ENCODE measurements at regions not wholly inside any gene's neighbourhood (a gene's known extent, or its start where the extent isn't known, plus 50 kb on each side); places are given as distances from the start of the nearest gene placed in this dataset.
A peak's percentile ranks its signal among the peaks of the same experiment; 100 is the strongest.

GRCh38 chr15:47139965-47140364 lies 577.3 kb upstream of the SEMA6D start:
- Histone ChIP-seq H3K36me3 (ENCODE audit: insufficient read depth, low read length) (no peaks in the 10 kb centered on the region), H3K27me3 (ENCODE audit: insufficient read depth, low read length) (no peaks in the 10 kb centered on the region), H3K4me1 (ENCODE audit: insufficient read depth, low read length) (no peaks in the 10 kb centered on the region), H3K27ac (ENCODE audit: low read depth, low read length) (no peak overlapping the region), H3K9me3 (ENCODE audit: control insufficient read depth in 1 of 2, low read length in 2 of 2) (no peaks in the 10 kb centered on the region), H3K4me3 (ENCODE audit: low read length in 2 of 2) (no peak overlapping the region)
- Mint-ChIP-seq H3K27ac (no peak overlapping the region), H3K36me3 (no peaks in the 10 kb centered on the region), H3K4me3 (no peak overlapping the region), H3K4me1 (no peaks in the 10 kb centered on the region), H3K9me3 (peaks cover 0 to 21% (median 6%) of the 10 kb centered on the region in 8 donors), H3K27me3 (no peaks in the 10 kb centered on the region)
- CTCF ChIA-PET (ENCODE audit: partially characterized antibody): no interaction called here
- intact Hi-C loops (cut with micrococcal nuclease): no loop called here
- POLR2A ChIA-PET (ENCODE audit: partially characterized antibody): no interaction called here
- DNase-seq: no peak

DNA sequence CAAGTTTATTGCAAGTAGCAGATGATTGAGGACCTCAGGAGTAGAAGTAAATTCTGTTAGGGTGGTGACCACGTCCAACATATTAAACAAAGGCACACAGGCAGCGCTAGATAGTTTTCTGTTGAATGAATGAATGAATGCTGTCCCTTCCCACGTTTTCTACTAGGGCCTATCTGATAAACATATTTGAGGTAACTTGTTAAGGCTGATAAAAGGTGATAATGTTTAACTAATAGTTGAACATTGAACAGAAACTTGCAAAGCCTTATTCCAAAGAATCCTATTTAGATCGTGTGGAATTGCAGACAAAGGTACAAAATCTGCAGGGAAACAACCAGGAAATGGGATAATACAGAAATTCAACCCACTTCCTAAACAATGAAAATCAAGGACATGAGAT lies 559.5 kb upstream of the SEMA6D start:
- Histone ChIP-seq H3K4me1 (ENCODE audit: insufficient read depth, low read length) (no peaks in the 10 kb centered on the region), H3K27me3 (ENCODE audit: insufficient read depth, low read length) (no peaks in the 10 kb centered on the region), H3K36me3 (ENCODE audit: insufficient read depth, low read length) (no peaks in the 10 kb centered on the region), H3K9me3 (ENCODE audit: control insufficient read depth in 1 of 2, low read length in 2 of 2) (no peaks in the 10 kb centered on the region), H3K4me3 (ENCODE audit: low read length in 2 of 2) (no peak overlapping the region), H3K27ac (ENCODE audit: low read depth, low read length) (no peak overlapping the region)
- DNase-seq: no peak
- Mint-ChIP-seq H3K9me3 (peaks cover 0 to 12% (median 5%) of the 10 kb centered on the region in 8 donors), H3K27me3 (no peaks in the 10 kb centered on the region), H3K4me1 (no peaks in the 10 kb centered on the region), H3K27ac (no peak overlapping the region), H3K4me3 (no peak overlapping the region), H3K36me3 (no peaks in the 10 kb centered on the region)
- intact Hi-C loops (cut with micrococcal nuclease): no loop called here
- CTCF ChIA-PET (ENCODE audit: partially characterized antibody): no interaction called here
- POLR2A ChIA-PET (ENCODE audit: partially characterized antibody): no interaction called here

GRCh38 chr15:47158573-47158972 lies 558.7 kb upstream of the SEMA6D start:
- no peak overlapping the region for H3K27ac Mint-ChIP-seq
- H3K4me3 ChIP-seq (ENCODE audit: low read length in 2 of 2): no peak overlapping the region
- H3K27me3 Mint-ChIP-seq: no peaks in the 10 kb centered on the region
- H3K9me3 Mint-ChIP-seq: peaks cover 0 to 12% (median 6%) of the 10 kb centered on the region in 8 donors
- H3K4me3 Mint-ChIP-seq: no peak overlapping the region
- H3K4me1 Mint-ChIP-seq: no peaks in the 10 kb centered on the region
- no peak for DNase-seq
- ChIA-PET CTCF (ENCODE audit: partially characterized antibody) (no interaction called here), POLR2A (ENCODE audit: partially characterized antibody) (no interaction called here)
- intact Hi-C loops (cut with micrococcal nuclease): no loop called here
- H3K27ac ChIP-seq (ENCODE audit: low read depth, low read length): no peak overlapping the region
- H3K9me3 ChIP-seq (ENCODE audit: control insufficient read depth in 1 of 2, low read length in 2 of 2): no peaks in the 10 kb centered on the region
- no peaks in the 10 kb centered on the region for H3K4me1 ChIP-seq (ENCODE audit: insufficient read depth, low read length)
- H3K36me3 ChIP-seq (ENCODE audit: insufficient read depth, low read length): no peaks in the 10 kb centered on the region
- no peaks in the 10 kb centered on the region for H3K27me3 ChIP-seq (ENCODE audit: insufficient read depth, low read length)
- no peaks in the 10 kb centered on the region for H3K36me3 Mint-ChIP-seq

DNA sequence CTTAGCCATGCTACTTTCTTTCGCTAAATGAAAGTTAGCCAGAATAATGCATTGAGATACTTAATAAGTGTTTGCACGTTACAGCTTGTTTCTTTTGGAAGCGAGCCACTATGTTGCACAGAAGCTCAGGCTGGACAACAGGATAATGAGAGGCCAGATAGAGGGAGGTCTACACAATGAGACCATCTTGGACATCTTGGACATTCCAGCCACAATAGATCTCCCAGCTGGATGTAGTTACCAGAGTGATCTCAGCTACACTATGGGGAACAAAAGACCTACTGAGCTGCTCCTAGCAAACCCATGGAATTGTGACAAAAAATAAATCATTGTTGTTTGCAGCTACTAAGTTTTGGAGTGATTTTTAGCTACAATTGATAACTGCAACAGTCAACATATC lies 540.1 kb upstream of the SEMA6D start:
- H3K4me3 Mint-ChIP-seq: no peak overlapping the region
- peaks cover 0 to 3% of the 10 kb centered on the region in 2 donors for H3K27me3 Mint-ChIP-seq
- ChIA-PET CTCF (ENCODE audit: partially characterized antibody) (no interaction called here), POLR2A (ENCODE audit: partially characterized antibody) (no interaction called here)
- no peaks in the 10 kb centered on the region for H3K27me3 ChIP-seq (ENCODE audit: insufficient read depth, low read length)
- no peaks in the 10 kb centered on the region for H3K4me1 Mint-ChIP-seq
- no peak overlapping the region for H3K27ac ChIP-seq (ENCODE audit: low read depth, low read length)
- H3K4me1 ChIP-seq (ENCODE audit: insufficient read depth, low read length): no peaks in the 10 kb centered on the region
- H3K27ac Mint-ChIP-seq: no peak overlapping the region
- H3K36me3 Mint-ChIP-seq: no peaks in the 10 kb centered on the region
- DNase-seq: no peak
- H3K9me3 Mint-ChIP-seq: peaks cover 0 to 15% (median 5%) of the 10 kb centered on the region in 8 donors
- H3K36me3 ChIP-seq (ENCODE audit: insufficient read depth, low read length): no peaks in the 10 kb centered on the region
- H3K4me3 ChIP-seq (ENCODE audit: low read length in 2 of 2): no peak overlapping the region
- H3K9me3 ChIP-seq (ENCODE audit: control insufficient read depth in 1 of 2, low read length in 2 of 2): no peaks in the 10 kb centered on the region
- intact Hi-C loops (cut with micrococcal nuclease): no loop called here

- peaks cover 14 to 17% of the 10 kb centered on the region in 2 donors for H3K27me3 Mint-ChIP-seq
- H3K27ac ChIP-seq (ENCODE audit: low read depth, low read length): no peak overlapping the region
- no peaks in the 10 kb centered on the region for H3K27me3 ChIP-seq (ENCODE audit: insufficient read depth, low read length)
- no peak overlapping the region for H3K4me3 ChIP-seq (ENCODE audit: low read length in 2 of 2)
- H3K4me1 Mint-ChIP-seq: peaks cover 2 to 10% (median 9%) of the 10 kb centered on the region in 4 donors
- H3K27ac Mint-ChIP-seq: no peak overlapping the region
- H3K4me3 Mint-ChIP-seq: no peak overlapping the region
- H3K4me1 ChIP-seq (ENCODE audit: insufficient read depth, low read length): no peaks in the 10 kb centered on the region
- DNase-seq: no peak
- H3K36me3 Mint-ChIP-seq: no peaks in the 10 kb centered on the region
- no peaks in the 10 kb centered on the region for H3K36me3 ChIP-seq (ENCODE audit: insufficient read depth, low read length)
- H3K9me3 ChIP-seq (ENCODE audit: control insufficient read depth in 1 of 2, low read length in 2 of 2): no peaks in the 10 kb centered on the region
- H3K9me3 Mint-ChIP-seq: peaks cover 0 to 19% (median 7%) of the 10 kb centered on the region in 8 donors
- ChIA-PET POLR2A (ENCODE audit: partially characterized antibody) (no interaction called here), CTCF (ENCODE audit: partially characterized antibody) (no interaction called here)
- intact Hi-C loops (cut with micrococcal nuclease): no loop called here
These were observed 537.3 kb upstream of the SEMA6D start for GRCh38 chr15:47179988-47180387.

DNA sequence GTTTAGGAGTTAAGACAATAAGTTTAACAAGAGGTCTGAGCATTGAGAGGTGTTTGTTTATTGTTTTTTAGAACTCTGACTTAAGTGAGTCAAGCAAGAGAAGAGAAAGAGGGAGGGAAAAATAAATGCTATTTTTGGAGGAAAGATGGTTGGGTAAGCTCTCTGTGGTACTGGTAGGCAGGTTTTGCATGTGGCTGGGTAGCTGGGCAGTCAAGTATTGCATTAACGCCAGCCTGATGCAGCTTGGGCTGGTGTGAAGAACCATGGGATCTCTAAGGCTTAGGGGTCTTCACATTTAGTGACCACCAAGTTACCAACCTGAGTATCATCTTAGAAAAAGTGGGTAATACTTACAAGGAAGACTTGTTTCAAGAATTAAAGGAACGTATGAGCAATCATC lies 534.5 kb upstream of the SEMA6D start:
- no peaks in the 10 kb centered on the region for H3K27me3 ChIP-seq (ENCODE audit: insufficient read depth, low read length)
- Mint-ChIP-seq H3K27me3 (peaks cover 19 to 23% of the 10 kb centered on the region in 2 donors), H3K4me3 (peak overlapping the region in 2 of 8 donors; percentile 11 to 39), H3K27ac (no peak overlapping the region), H3K4me1 (peaks cover 2 to 14% (median 11%) of the 10 kb centered on the region in 4 donors), H3K36me3 (no peaks in the 10 kb centered on the region), H3K9me3 (peaks cover 0 to 9% (median 6%) of the 10 kb centered on the region in 8 donors)
- intact Hi-C loops (cut with micrococcal nuclease): no loop called here
- H3K36me3 ChIP-seq (ENCODE audit: insufficient read depth, low read length): no peaks in the 10 kb centered on the region
- no peak overlapping the region for H3K27ac ChIP-seq (ENCODE audit: low read depth, low read length)
- H3K9me3 ChIP-seq (ENCODE audit: control insufficient read depth in 1 of 2, low read length in 2 of 2): no peaks in the 10 kb centered on the region
- no peak for DNase-seq
- H3K4me1 ChIP-seq (ENCODE audit: insufficient read depth, low read length): no peaks in the 10 kb centered on the region
- CTCF ChIA-PET (ENCODE audit: partially characterized antibody): no interaction called here
- H3K4me3 ChIP-seq (ENCODE audit: low read length in 2 of 2): no peak overlapping the region
- POLR2A ChIA-PET (ENCODE audit: partially characterized antibody): no interaction called here

DNA sequence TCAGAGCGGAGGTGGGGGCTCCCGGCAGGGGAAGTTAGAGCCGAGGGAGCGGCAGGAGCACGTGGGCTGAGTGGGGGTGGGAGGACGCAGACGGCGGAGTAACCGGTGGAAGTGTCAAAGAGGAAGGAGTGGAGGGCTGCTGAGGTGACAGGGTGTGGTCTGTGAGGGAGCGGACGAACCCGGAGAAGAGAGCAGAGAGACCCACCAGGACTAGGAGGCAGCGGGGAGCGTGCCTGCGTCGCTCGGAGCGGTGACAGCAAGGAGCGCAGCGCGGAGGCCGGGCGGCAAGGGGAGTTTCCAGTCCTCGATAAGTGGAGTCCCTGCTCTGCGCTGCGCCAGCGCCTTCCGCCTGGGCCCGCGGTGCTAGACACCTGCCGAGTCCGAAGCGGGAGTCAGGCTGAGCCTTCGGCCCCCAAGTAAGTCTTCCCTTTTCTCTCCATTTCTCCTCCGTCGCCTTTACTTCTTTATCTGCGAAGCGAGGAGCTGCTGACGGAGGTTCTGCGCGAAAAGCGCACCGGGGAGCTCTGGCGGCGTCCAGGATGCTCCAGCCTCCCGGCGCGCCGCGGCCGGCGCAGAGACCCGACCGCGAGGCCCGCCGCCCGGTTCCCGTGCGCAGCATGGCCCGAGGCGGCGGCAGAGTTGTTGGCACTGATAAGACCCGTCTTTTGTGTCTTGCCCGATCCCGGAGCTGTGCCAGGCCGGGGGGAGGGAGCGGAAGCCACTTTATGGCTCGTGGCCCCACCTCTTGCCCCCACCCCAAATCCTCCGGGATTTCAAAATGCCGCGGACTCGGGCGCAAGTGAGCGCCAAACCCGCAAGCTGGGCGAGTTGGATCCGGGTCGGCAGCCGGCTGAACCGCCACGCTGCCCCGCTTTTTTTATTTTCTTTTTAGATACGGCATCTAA lies 533.0 kb upstream of the SEMA6D start:
- Mint-ChIP-seq H3K4me3 (peak overlapping the region in 7 of 8 donors; percentile 10 to 72 (median 41)), H3K4me1 (peaks cover 2 to 14% (median 11%) of the 10 kb centered on the region in 4 donors), H3K36me3 (no peaks in the 10 kb centered on the region), H3K27ac (no peak overlapping the region), H3K27me3 (peaks cover 21 to 22% of the 10 kb centered on the region in 2 donors), H3K9me3 (peaks cover 0 to 8% (median 5%) of the 10 kb centered on the region in 8 donors)
- Histone ChIP-seq H3K36me3 (ENCODE audit: insufficient read depth, low read length) (no peaks in the 10 kb centered on the region), H3K9me3 (ENCODE audit: control insufficient read depth in 1 of 2, low read length in 2 of 2) (no peaks in the 10 kb centered on the region), H3K4me1 (ENCODE audit: insufficient read depth, low read length) (no peaks in the 10 kb centered on the region), H3K4me3 (ENCODE audit: low read length in 2 of 2) (no peak overlapping the region), H3K27ac (ENCODE audit: low read depth, low read length) (no peak overlapping the region), H3K27me3 (ENCODE audit: insufficient read depth, low read length) (no peaks in the 10 kb centered on the region)
- ChIA-PET POLR2A (ENCODE audit: partially characterized antibody) (no interaction called here), CTCF (ENCODE audit: partially characterized antibody) (no interaction called here)
- no peak for DNase-seq
- intact Hi-C loops (cut with micrococcal nuclease): no loop called here
